CD4-positive, alpha-beta T cell (primary cell): ENCODE measurements at regions not wholly inside any gene's neighbourhood (a gene's known extent, or its start where the extent isn't known, plus 50 kb on each side); places are given as distances from the start of the nearest gene placed in this dataset.

Experiments used
- ATAC-seq: fragments of 200-7000 bp; cut with Tn5 transposase; one replicate; pipeline ENCODE4 v1.10.0; 2022; ENCODE audit warnings: mild to moderate bottlenecking; ENCODE audit not compliant: poor library complexity
- CTCF ChIA-PET: fragments of 350-600 bp; sonication (Branson Sonifier 250); formaldehyde crosslinking; loops from one replicate; lab custom pipeline; 2021; ENCODE audit warnings: antibody characterized with exemption, inconsistent platforms; lab: Charles Lee
- POLR2A ChIA-PET: fragments of 350-600 bp; sonication (Branson Sonifier 250); formaldehyde crosslinking; loops from one replicate; lab custom pipeline; 2021; ENCODE audit warnings: antibody characterized with exemption, inconsistent platforms; lab: Charles Lee
- DNase-seq, 14 experiments: peaks; one replicate each; pipeline ENCODE4 v3.0.0-alpha.2; 2013 to 2020; ENCODE audit warnings: mixed read lengths in 2 of 14
- H3K27ac ChIP-seq, 2 donors: one replicate each; pipeline versions ENCODE4 v1.5.1 to v1.7.0; 2013; ENCODE audit warnings: low read length in 2 of 2, low read depth in 1 of 2, mild to moderate bottlenecking in 1 of 2
- H3K27me3 ChIP-seq, 2 experiments: 1 replicate in 1 of 2; 2 replicates in 1 of 2; pipeline versions ENCODE4 v1.6.1 to v1.7.0; 2013; ENCODE audit warnings: low read length in 2 of 2, control low read depth in 1 of 2, mild to moderate bottlenecking in 1 of 2, moderate library complexity in 1 of 2; ENCODE audit not compliant: insufficient read depth in 2 of 2, control insufficient read depth in 1 of 2
- H3K36me3 ChIP-seq: one replicate; pipeline ENCODE4 v1.6.1; 2013; ENCODE audit warnings: low read length, control low read depth; ENCODE audit not compliant: insufficient read depth
- H3K4me1 ChIP-seq: one replicate; pipeline ENCODE4 v1.6.1; 2013; ENCODE audit warnings: low read length, control low read depth; ENCODE audit not compliant: insufficient read depth
- H3K4me3 ChIP-seq: one replicate; pipeline ENCODE4 v1.5.1; 2013; ENCODE audit warnings: mild to moderate bottlenecking, low read length, moderate library complexity
- H3K9me3 ChIP-seq, 2 experiments: 1 replicate in 1 of 2; 2 replicates in 1 of 2; pipeline versions ENCODE4 v1.6.1 to v1.7.0; 2013; ENCODE audit warnings: low read length in 2 of 2, mild to moderate bottlenecking in 2 of 2, control low read depth in 1 of 2, moderate library complexity in 1 of 2; ENCODE audit not compliant: control insufficient read depth in 1 of 2, insufficient read depth in 1 of 2
- H3K27ac Mint-ChIP-seq: one replicate; pipeline ENCODE4 v1.8.0; 2020; ENCODE audit warnings: mixed read lengths
- H3K27me3 Mint-ChIP-seq: one replicate; pipeline ENCODE4 v1.8.0; 2021; ENCODE audit warnings: mixed read lengths
- H3K36me3 Mint-ChIP-seq: one replicate; pipeline ENCODE4 v1.8.0; 2021; ENCODE audit warnings: low read depth, mixed read lengths
- H3K4me1 Mint-ChIP-seq: one replicate; pipeline ENCODE4 v1.8.0; 2021; ENCODE audit warnings: low read depth, mixed read lengths
- H3K4me3 Mint-ChIP-seq: one replicate; pipeline ENCODE4 v1.8.0; 2020; ENCODE audit warnings: mild to moderate bottlenecking, mixed read lengths
- H3K9me3 Mint-ChIP-seq: one replicate; pipeline ENCODE4 v1.8.0; 2020; ENCODE audit warnings: mixed read lengths
- intact Hi-C, 2 experiments: fragments of 100-400 bp; cut with DNase I in 1 of 2; cut with micrococcal nuclease in 1 of 2; formaldehyde crosslinking; loops; one replicate each; pipeline versions ENCODE4 v1.15.1 to v1.9.0; 2023 to 2025; cut with DNase I, micrococcal nuclease
- TF ChIP-seq, protein P1 (sequence below): fragments of 200-600 bp; IDR thresholded peaks from one replicate; pipeline ENCODE4 v1.8.0; 2022; ENCODE audit warnings: antibody characterized with exemption, mild to moderate bottlenecking

DNA sequence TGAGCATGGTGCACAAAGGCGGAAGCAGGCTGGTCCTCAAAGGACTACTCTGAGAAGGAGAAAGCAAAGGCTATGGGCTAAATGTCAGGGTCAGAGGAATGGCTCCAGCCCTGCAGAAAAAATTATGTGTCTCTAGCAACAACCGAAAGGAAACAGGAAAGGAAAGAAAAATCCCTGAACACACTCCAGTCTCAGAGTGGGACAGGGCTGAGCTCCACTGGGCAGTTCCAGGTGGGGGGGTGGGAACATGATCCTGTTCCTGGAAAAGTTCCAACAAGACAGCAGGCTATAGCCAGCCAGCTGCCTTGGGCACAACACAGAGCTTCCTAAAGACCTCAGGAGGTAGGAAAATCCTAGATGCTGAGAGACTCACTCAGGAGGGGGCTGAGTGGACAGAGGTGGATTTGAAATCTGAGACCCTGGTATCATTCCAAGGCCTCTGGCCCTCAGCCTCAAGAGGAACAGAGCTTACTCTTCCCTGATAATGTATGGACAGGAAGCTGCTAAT is 1088.2 kb downstream of the TBC1D22A start:
- Histone ChIP-seq H3K4me3 (no peak overlapping the region), H3K36me3 (no peaks in the 10 kb centered on the region), H3K27ac (no peak overlapping the region), H3K9me3 (no peaks in the 10 kb centered on the region), H3K4me1 (no peaks in the 10 kb centered on the region), H3K27me3 (peaks cover 0 to 10% of the 10 kb centered on the region in 2 experiments)
- H3K9me3 Mint-ChIP-seq: no peaks in the 10 kb centered on the region
- intact Hi-C loops: no loop called here
- no peaks in the 10 kb centered on the region for H3K4me1 Mint-ChIP-seq
- no peak overlapping the region for H3K27ac Mint-ChIP-seq
- ATAC-seq (no peak), DNase-seq (no peak)
- peaks cover 4% of the 10 kb centered on the region for H3K27me3 Mint-ChIP-seq
- TF ChIP-seq, protein P1, sequence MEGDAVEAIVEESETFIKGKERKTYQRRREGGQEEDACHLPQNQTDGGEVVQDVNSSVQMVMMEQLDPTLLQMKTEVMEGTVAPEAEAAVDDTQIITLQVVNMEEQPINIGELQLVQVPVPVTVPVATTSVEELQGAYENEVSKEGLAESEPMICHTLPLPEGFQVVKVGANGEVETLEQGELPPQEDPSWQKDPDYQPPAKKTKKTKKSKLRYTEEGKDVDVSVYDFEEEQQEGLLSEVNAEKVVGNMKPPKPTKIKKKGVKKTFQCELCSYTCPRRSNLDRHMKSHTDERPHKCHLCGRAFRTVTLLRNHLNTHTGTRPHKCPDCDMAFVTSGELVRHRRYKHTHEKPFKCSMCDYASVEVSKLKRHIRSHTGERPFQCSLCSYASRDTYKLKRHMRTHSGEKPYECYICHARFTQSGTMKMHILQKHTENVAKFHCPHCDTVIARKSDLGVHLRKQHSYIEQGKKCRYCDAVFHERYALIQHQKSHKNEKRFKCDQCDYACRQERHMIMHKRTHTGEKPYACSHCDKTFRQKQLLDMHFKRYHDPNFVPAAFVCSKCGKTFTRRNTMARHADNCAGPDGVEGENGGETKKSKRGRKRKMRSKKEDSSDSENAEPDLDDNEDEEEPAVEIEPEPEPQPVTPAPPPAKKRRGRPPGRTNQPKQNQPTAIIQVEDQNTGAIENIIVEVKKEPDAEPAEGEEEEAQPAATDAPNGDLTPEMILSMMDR: no peak
- POLR2A ChIA-PET: no interaction called here
- no peaks in the 10 kb centered on the region for H3K36me3 Mint-ChIP-seq
- CTCF ChIA-PET: no interaction called here
- H3K4me3 Mint-ChIP-seq: no peak overlapping the region

GRCh38 chr22:47849576-47849975 is 1087.1 kb downstream of the TBC1D22A start:
- Mint-ChIP-seq H3K9me3 (no peaks in the 10 kb centered on the region), H3K4me1 (no peaks in the 10 kb centered on the region), H3K27me3 (peaks cover 7% of the 10 kb centered on the region), H3K27ac (no peak overlapping the region), H3K36me3 (no peaks in the 10 kb centered on the region), H3K4me3 (no peak overlapping the region)
- CTCF ChIA-PET: no interaction called here
- POLR2A ChIA-PET: no interaction called here
- Histone ChIP-seq H3K4me1 (no peaks in the 10 kb centered on the region), H3K27me3 (peaks cover 0 to 10% of the 10 kb centered on the region in 2 experiments), H3K27ac (no peak overlapping the region), H3K36me3 (no peaks in the 10 kb centered on the region), H3K9me3 (no peaks in the 10 kb centered on the region), H3K4me3 (no peak overlapping the region)
- no peak for ATAC-seq
- TF ChIP-seq, protein P1: no peak
- DNase-seq: no peak
- intact Hi-C loops: no loop called here

DNA sequence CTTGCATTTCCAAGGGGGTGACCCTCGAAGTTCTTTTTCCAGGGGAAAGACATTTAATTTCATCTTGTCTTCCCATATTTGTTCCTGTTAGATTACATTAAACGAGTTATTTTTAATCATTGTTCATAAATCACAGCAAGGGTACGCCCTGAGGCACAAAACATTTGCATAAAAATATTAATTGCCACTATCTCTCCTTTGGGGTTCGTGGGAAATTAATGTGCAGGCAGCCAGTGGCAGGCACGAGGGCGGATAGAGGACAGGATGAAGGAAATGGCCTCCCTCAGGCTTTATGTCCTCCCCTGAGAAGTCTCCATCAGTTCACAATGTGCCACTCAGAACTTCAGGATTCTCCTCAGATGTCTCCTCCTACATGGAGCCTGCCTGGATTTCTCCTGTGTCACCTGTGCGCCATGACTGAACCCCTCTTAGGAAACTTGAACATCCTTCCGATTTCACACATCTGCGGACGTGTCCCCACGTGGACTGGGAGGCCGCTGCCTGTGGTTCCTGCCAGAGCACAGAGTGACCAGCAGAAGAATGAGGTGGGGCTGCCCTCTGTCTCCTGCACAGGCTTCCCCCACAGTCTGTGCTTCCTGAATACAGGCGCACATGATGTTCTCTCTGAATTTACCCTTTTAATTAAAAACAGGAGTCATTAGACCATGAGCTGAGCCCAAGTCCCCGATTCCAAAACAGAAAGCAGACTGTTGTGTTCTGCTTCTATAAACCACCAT is 1085.9 kb downstream of the TBC1D22A start:
- ChIA-PET CTCF (no interaction called here), POLR2A (no interaction called here)
- H3K36me3 ChIP-seq: no peaks in the 10 kb centered on the region
- no peak overlapping the region for H3K27ac ChIP-seq
- intact Hi-C loops: no loop called here
- H3K27ac Mint-ChIP-seq: no peak overlapping the region
- no peaks in the 10 kb centered on the region for H3K9me3 ChIP-seq
- TF ChIP-seq, protein P1: no peak
- no peaks in the 10 kb centered on the region for H3K4me1 ChIP-seq
- H3K36me3 Mint-ChIP-seq: no peaks in the 10 kb centered on the region
- no peaks in the 10 kb centered on the region for H3K4me1 Mint-ChIP-seq
- no peak overlapping the region for H3K4me3 ChIP-seq
- H3K27me3 Mint-ChIP-seq: peaks cover 12% of the 10 kb centered on the region
- no peak for ATAC-seq
- H3K4me3 Mint-ChIP-seq: no peak overlapping the region
- no peak for DNase-seq
- no peaks in the 10 kb centered on the region for H3K9me3 Mint-ChIP-seq
- peaks cover 0 to 10% of the 10 kb centered on the region in 2 experiments for H3K27me3 ChIP-seq
